H7 (cell line): ENCODE measurements at regions not wholly inside any gene's neighbourhood (a gene's known extent, or its start where the extent isn't known, plus 50 kb on each side); places are given as distances from the start of the nearest gene placed in this dataset.

Experiments
- DNase-seq: peaks from one replicate; pipeline ENCODE4 v3.0.0; 2012
- H3K27me3 ChIP-seq: 2 replicates; pipeline ENCODE4 v1.6.0; 2011; ENCODE audit warnings: mild to moderate bottlenecking, low read length; ENCODE audit not compliant: control insufficient read depth, insufficient read depth
- H3K36me3 ChIP-seq: replicated peaks from 2 replicates; pipeline ENCODE4 v1.5.1; 2011; ENCODE audit warnings: low read length; ENCODE audit not compliant: control insufficient read depth, insufficient read depth
- H3K4me3 ChIP-seq: 2 replicates; pipeline ENCODE4 v1.5.1; 2011; ENCODE audit warnings: low read depth, mild to moderate bottlenecking, control low read depth, low read length, moderate library complexity; ENCODE audit not compliant: insufficient read depth

- Histone ChIP-seq H3K36me3 (no peaks in the 10 kb centered on the region), H3K4me3 (no peak overlapping the region), H3K27me3 (no peaks in the 10 kb centered on the region)
- no peak for DNase-seq
These were observed 261.4 kb upstream of the GBE1 start for GRCh38 chr3:82022836-82023235.

- no peaks in the 10 kb centered on the region for H3K36me3 ChIP-seq
- DNase-seq: no peak
- no peaks in the 10 kb centered on the region for H3K27me3 ChIP-seq
- no peak overlapping the region for H3K4me3 ChIP-seq
These were observed 258.8 kb upstream of the GBE1 start for GRCh38 chr3:82020282-82020681.

- no peak for DNase-seq
- Histone ChIP-seq H3K4me3 (no peak overlapping the region), H3K27me3 (no peaks in the 10 kb centered on the region), H3K36me3 (no peaks in the 10 kb centered on the region)
These were observed 253.8 kb upstream of the GBE1 start for GRCh38 chr3:82015241-82015640.

GRCh38 chr3:82012775-82013174 lies 251.3 kb upstream of the GBE1 start:
- no peaks in the 10 kb centered on the region for H3K36me3 ChIP-seq
- H3K27me3 ChIP-seq: no peaks in the 10 kb centered on the region
- DNase-seq: no peak
- no peak overlapping the region for H3K4me3 ChIP-seq

- no peak for DNase-seq
- Histone ChIP-seq H3K4me3 (no peak overlapping the region), H3K36me3 (no peaks in the 10 kb centered on the region), H3K27me3 (no peaks in the 10 kb centered on the region)
These were observed 249.9 kb upstream of the GBE1 start for GRCh38 chr3:82011336-82011735.

- no peaks in the 10 kb centered on the region for H3K36me3 ChIP-seq
- no peak for DNase-seq
- no peaks in the 10 kb centered on the region for H3K27me3 ChIP-seq
- no peak overlapping the region for H3K4me3 ChIP-seq
These were observed 243.8 kb upstream of the GBE1 start for GRCh38 chr3:82005266-82005665.

GRCh38 chr3:82004266-82004665 lies 242.8 kb upstream of the GBE1 start:
- no peaks in the 10 kb centered on the region for H3K36me3 ChIP-seq
- no peak for DNase-seq
- H3K4me3 ChIP-seq: no peak overlapping the region
- no peaks in the 10 kb centered on the region for H3K27me3 ChIP-seq

GRCh38 chr3:82002986-82003642 lies 241.7 kb upstream of the GBE1 start:
- no peak overlapping the region for H3K4me3 ChIP-seq
- no peaks in the 10 kb centered on the region for H3K36me3 ChIP-seq
- DNase-seq: no peak
- no peaks in the 10 kb centered on the region for H3K27me3 ChIP-seq

- H3K4me3 ChIP-seq: no peak overlapping the region
- DNase-seq: no peak
- no peaks in the 10 kb centered on the region for H3K36me3 ChIP-seq
- no peaks in the 10 kb centered on the region for H3K27me3 ChIP-seq
These were observed 241.0 kb upstream of the GBE1 start for GRCh38 chr3:82002491-82002890.

GRCh38 chr3:82001276-82001923 lies 240.0 kb upstream of the GBE1 start:
- Histone ChIP-seq H3K27me3 (no peaks in the 10 kb centered on the region), H3K36me3 (no peaks in the 10 kb centered on the region), H3K4me3 (no peak overlapping the region)
- DNase-seq: no peak

- Histone ChIP-seq H3K4me3 (no peak overlapping the region), H3K36me3 (no peaks in the 10 kb centered on the region), H3K27me3 (no peaks in the 10 kb centered on the region)
- no peak for DNase-seq
These were observed 239.3 kb upstream of the GBE1 start for GRCh38 chr3:82000773-82001172.

- Histone ChIP-seq H3K27me3 (no peaks in the 10 kb centered on the region), H3K36me3 (no peaks in the 10 kb centered on the region), H3K4me3 (no peak overlapping the region)
- no peak for DNase-seq
These were observed 238.9 kb upstream of the GBE1 start for GRCh38 chr3:82000350-82000749.

GRCh38 chr3:81998907-81999306 lies 237.5 kb upstream of the GBE1 start:
- no peaks in the 10 kb centered on the region for H3K27me3 ChIP-seq
- DNase-seq: no peak
- no peaks in the 10 kb centered on the region for H3K36me3 ChIP-seq
- no peak overlapping the region for H3K4me3 ChIP-seq

GRCh38 chr3:81998139-81998755 lies 236.8 kb upstream of the GBE1 start:
- Histone ChIP-seq H3K36me3 (no peaks in the 10 kb centered on the region), H3K4me3 (no peak overlapping the region), H3K27me3 (no peaks in the 10 kb centered on the region)
- no peak for DNase-seq

GRCh38 chr3:81997390-81997789 lies 235.9 kb upstream of the GBE1 start:
- no peak for DNase-seq
- Histone ChIP-seq H3K36me3 (no peaks in the 10 kb centered on the region), H3K27me3 (no peaks in the 10 kb centered on the region), H3K4me3 (no peak overlapping the region)
